ENCODE measurements at regions not wholly inside any gene's neighbourhood (a gene's known extent, or its start where the extent isn't known, plus 50 kb on each side); places are given as distances from the start of the nearest gene placed in this dataset.

DNA sequence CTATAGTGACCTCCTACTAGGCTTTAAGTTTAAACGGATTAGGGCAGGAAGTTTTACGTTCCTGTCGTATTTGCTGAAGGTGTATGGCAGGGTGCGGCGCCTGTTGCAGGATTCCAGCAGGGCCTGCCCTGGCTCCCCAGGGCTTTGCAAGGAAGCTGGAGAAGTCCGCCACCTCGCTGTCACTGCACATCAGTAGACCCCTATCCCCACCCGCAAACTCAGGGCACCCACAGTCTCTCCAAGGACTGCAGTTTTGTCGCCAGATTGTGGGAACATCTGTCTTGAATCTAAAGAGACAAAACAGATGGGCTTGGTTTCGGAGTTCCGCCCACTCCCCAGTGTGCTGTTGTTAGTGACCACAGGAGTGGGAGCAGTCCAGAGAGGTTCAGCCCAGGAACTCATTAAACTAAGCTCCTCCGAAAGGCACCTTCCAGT, 110.8 kb downstream of the CDC7 start:
- H3K4me1 ChIP-seq, result no peaks in the 10 kb centered on the region
- H3K27me3 ChIP-seq, result no peaks in the 10 kb centered on the region
- intact Hi-C loops (cut with DNase I; ENCODE audit: low total_unique reads), result no loop called here
- H3K27ac ChIP-seq, result no peak overlapping the region
- TF ChIP-seq, protein P1, sequence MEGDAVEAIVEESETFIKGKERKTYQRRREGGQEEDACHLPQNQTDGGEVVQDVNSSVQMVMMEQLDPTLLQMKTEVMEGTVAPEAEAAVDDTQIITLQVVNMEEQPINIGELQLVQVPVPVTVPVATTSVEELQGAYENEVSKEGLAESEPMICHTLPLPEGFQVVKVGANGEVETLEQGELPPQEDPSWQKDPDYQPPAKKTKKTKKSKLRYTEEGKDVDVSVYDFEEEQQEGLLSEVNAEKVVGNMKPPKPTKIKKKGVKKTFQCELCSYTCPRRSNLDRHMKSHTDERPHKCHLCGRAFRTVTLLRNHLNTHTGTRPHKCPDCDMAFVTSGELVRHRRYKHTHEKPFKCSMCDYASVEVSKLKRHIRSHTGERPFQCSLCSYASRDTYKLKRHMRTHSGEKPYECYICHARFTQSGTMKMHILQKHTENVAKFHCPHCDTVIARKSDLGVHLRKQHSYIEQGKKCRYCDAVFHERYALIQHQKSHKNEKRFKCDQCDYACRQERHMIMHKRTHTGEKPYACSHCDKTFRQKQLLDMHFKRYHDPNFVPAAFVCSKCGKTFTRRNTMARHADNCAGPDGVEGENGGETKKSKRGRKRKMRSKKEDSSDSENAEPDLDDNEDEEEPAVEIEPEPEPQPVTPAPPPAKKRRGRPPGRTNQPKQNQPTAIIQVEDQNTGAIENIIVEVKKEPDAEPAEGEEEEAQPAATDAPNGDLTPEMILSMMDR (IDR thresholded peaks at IDR 0.05), result no peak
- H3K9me3 ChIP-seq, result no peaks in the 10 kb centered on the region
- no peak overlapping the region for H3K4me3 ChIP-seq
- DNase-seq, result no peak
- H3K36me3 ChIP-seq, result no peaks in the 10 kb centered on the region

DNA sequence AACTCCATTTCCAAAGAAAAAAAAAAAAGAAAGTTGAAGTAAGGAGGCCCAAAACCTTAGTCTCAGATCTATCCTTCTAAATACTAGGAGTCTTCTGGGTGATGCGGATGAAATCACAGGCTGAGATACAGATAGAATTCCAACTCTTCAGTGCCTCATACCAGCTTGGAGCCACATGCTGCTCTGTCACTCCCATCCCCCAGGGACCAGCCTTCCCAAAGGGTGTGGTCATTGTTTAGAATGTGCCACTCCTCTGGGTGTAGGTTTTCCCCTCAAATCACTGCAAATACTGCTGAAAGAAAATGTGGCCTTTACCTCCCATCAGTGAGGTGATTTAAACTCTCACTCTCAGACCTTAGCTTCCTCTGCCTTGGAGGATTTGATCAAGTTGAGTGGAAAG, 112.9 kb downstream of the CDC7 start:
- intact Hi-C loops (cut with DNase I; ENCODE audit: low total_unique reads), result no loop called here

DNA sequence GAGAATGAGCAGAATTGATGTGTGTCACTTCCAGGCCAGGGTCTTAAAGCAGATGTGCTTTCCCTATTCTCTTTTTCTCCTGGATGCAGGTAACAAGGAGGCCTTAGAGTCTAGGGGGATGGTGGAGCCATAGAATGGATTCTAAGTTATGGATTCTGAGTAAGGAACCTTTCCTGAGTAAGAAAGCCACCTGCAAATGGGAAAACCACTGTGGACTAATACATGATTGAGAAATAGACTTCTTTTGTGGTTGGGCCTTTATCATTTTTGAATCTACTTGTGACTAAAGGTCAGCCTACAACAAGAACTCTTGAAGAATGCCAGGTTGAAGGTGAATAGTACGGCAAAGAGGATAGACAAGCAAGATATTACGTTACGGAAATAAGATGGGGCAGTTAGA, 116.1 kb downstream of the CDC7 start:
- Histone ChIP-seq H3K27ac (no peak overlapping the region), H3K9me3 (no peaks in the 10 kb centered on the region), H3K4me1 (peaks cover 0 to 3% (median 2%) of the 10 kb centered on the region in 4 donors), H3K36me3 (no peaks in the 10 kb centered on the region), H3K27me3 (no peaks in the 10 kb centered on the region), H3K4me3 (no peak overlapping the region)
- intact Hi-C loops (cut with DNase I; ENCODE audit: low total_unique reads), result no loop called here
- TF ChIP-seq, protein P1 (IDR thresholded peaks at IDR 0.05), result no peak
- no peak for DNase-seq

More for the DNA sequence above, 112.9 kb downstream of the CDC7 start:
- Histone ChIP-seq H3K9me3 (no peaks in the 10 kb centered on the region), H3K27ac (no peak overlapping the region), H3K36me3 (no peaks in the 10 kb centered on the region), H3K4me1 (no peaks in the 10 kb centered on the region), H3K4me3 (no peak overlapping the region), H3K27me3 (no peaks in the 10 kb centered on the region)
- TF ChIP-seq, protein P1 (IDR thresholded peaks at IDR 0.05), result no peak
- no peak for DNase-seq

DNA sequence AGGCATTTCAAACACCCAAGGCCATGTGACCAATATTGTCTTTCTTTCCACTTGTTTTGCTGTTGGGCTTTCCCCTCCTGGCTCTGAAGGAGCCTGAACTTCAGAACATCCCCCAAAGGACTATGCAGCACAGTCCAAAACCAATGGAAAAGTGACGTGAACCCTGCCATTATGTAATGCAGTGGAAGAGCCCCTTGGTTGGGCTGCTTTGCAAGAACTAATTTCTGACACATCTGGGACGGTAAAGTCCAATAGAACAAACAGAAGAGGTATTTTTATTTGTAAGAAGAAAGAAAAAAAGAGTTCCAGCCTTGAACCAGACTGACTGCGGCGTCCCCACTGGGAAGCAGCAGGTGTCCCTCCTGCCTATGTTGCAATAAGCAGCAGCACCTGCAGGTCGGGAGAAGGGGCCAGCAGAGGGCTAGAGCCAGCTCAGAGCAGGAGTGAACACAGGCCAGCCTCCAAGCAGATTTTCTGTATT, 116.7 kb downstream of the CDC7 start:
- Histone ChIP-seq H3K36me3 (no peaks in the 10 kb centered on the region), H3K27me3 (no peaks in the 10 kb centered on the region), H3K4me1 (peaks cover 0 to 10% (median 6%) of the 10 kb centered on the region in 4 donors), H3K9me3 (no peaks in the 10 kb centered on the region), H3K27ac (no peak overlapping the region), H3K4me3 (no peak overlapping the region)
- TF ChIP-seq, protein P1 (IDR thresholded peaks at IDR 0.05), result no peak
- intact Hi-C loops (cut with DNase I; ENCODE audit: low total_unique reads), result no loop called here
- DNase-seq, result no peak

DNA sequence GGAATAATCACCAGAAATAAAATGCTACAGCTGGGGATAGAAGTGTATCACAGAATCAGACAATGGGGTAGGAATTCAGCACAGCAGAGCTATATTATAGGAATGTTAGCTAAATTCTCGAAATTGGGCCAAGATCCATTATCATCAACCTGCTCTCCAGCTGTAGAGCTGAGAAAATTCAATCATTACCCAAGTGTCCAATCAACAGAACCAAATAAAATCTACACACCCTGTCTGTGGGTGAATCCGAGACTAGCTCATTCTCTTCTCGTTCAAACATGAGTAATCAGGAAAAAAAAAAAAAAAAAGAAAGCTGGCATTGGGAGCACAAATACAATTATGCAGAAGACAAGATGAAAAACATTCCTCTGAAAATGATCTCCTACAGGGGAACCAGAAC, 119.2 kb downstream of the CDC7 start:
- Histone ChIP-seq H3K9me3 (no peaks in the 10 kb centered on the region), H3K4me1 (peaks cover 0 to 19% (median 13%) of the 10 kb centered on the region in 4 donors), H3K36me3 (no peaks in the 10 kb centered on the region), H3K4me3 (no peak overlapping the region), H3K27me3 (no peaks in the 10 kb centered on the region), H3K27ac (no peak overlapping the region)
- TF ChIP-seq, protein P1 (IDR thresholded peaks at IDR 0.05), result no peak
- no peak for DNase-seq
- intact Hi-C loops (cut with DNase I; ENCODE audit: low total_unique reads), result no loop called here

DNA sequence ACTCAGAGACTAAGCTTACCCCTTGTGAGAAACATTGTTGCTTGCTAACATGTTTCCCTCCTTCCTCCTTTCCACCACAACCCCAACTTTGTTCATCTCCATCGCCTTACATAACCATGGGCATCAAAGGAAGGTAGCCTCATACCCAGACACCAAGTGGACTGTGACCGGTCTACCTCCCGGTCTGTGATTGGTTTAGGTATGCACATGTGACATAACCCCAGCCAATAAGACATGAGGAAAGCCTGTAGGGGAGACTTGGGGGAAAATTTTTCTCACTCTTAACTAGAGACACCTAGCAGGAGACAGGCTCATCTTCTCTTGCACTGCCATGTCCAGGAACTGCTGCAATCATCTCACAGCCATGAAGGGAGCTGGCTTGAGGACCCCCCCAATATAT, 120.7 kb downstream of the CDC7 start:
- no peaks in the 10 kb centered on the region for H3K9me3 ChIP-seq
- no peak for DNase-seq
- H3K27ac ChIP-seq, result no peak overlapping the region
- peaks cover 0 to 19% (median 13%) of the 10 kb centered on the region in 4 donors for H3K4me1 ChIP-seq
- intact Hi-C loops (cut with DNase I; ENCODE audit: low total_unique reads), result no loop called here
- H3K36me3 ChIP-seq, result no peaks in the 10 kb centered on the region
- H3K4me3 ChIP-seq, result no peak overlapping the region
- TF ChIP-seq, protein P1 (IDR thresholded peaks at IDR 0.05), result no peak
- H3K27me3 ChIP-seq, result no peaks in the 10 kb centered on the region

Data from tibial artery (tissue), 4 donors.